BE2C (cell line): ENCODE measurements at regions not wholly inside any gene's neighbourhood (a gene's known extent, or its start where the extent isn't known, plus 50 kb on each side); places are given as distances from the start of the nearest gene placed in this dataset.

Experiments
- DNase-seq: peaks from one replicate; pipeline ENCODE4 v3.0.0-alpha.2; 2020
- H3K27me3 ChIP-seq: fragments of 250-450 bp; sonication (Bioruptor Pico); 2 replicates; pipeline ENCODE4 v1.5.1; 2020; ENCODE audit warnings: mild to moderate bottlenecking
- H3K36me3 ChIP-seq: fragments of 250-450 bp; sonication (Bioruptor Pico); 2 replicates; pipeline ENCODE4 v1.5.1; 2020; ENCODE audit warnings: mild to moderate bottlenecking
- H3K4me1 ChIP-seq: fragments of 250-450 bp; sonication (Bioruptor Pico); 2 replicates; pipeline ENCODE4 v1.5.1; 2020
- H3K4me3 ChIP-seq: 2 replicates; pipeline ENCODE4 v1.5.1; 2011; ENCODE audit warnings: low read depth, low read length
- H3K9me3 ChIP-seq: fragments of 250-450 bp; sonication (Bioruptor Pico); 2 replicates; pipeline ENCODE4 v1.5.1; 2020
- CTCF ChIP-seq: IDR thresholded peaks from 2 replicates; pipeline ENCODE4 v1.5.1; 2012; ENCODE audit warnings: mild to moderate bottlenecking, low read depth, low read length

- H3K9me3 ChIP-seq: no peaks in the 10 kb centered on the region
- no peak for DNase-seq
These were observed 166.4 kb upstream of the SFRP2 start for GRCh38 chr4:153955327-153955726.

GRCh38 chr4:153954654-153955053 is 165.8 kb upstream of the SFRP2 start:
- no peaks in the 10 kb centered on the region for H3K36me3 ChIP-seq
- H3K4me1 ChIP-seq: no peaks in the 10 kb centered on the region
- no peak for TF ChIP-seq CTCF
- no peaks in the 10 kb centered on the region for H3K9me3 ChIP-seq
- H3K4me3 ChIP-seq: no peak overlapping the region
- H3K27me3 ChIP-seq: no peaks in the 10 kb centered on the region
- no peak for DNase-seq

More at GRCh38 chr4:153955327-153955726, 166.4 kb upstream of the SFRP2 start:
- H3K4me1 ChIP-seq: no peaks in the 10 kb centered on the region
- H3K4me3 ChIP-seq: no peak overlapping the region
- H3K36me3 ChIP-seq: no peaks in the 10 kb centered on the region
- TF ChIP-seq CTCF: no peak
- H3K27me3 ChIP-seq: no peaks in the 10 kb centered on the region

- no peak overlapping the region for H3K4me3 ChIP-seq
- H3K27me3 ChIP-seq: no peaks in the 10 kb centered on the region
- H3K9me3 ChIP-seq: no peaks in the 10 kb centered on the region
- H3K4me1 ChIP-seq: no peaks in the 10 kb centered on the region
- TF ChIP-seq CTCF: no peak
- H3K36me3 ChIP-seq: no peaks in the 10 kb centered on the region
- DNase-seq: no peak
These were observed 161.5 kb upstream of the SFRP2 start for GRCh38 chr4:153950100-153950979.

GRCh38 chr4:153948041-153948440 is 159.2 kb upstream of the SFRP2 start:
- no peaks in the 10 kb centered on the region for H3K9me3 ChIP-seq
- no peaks in the 10 kb centered on the region for H3K36me3 ChIP-seq
- H3K4me1 ChIP-seq: no peaks in the 10 kb centered on the region
- no peaks in the 10 kb centered on the region for H3K27me3 ChIP-seq
- H3K4me3 ChIP-seq: no peak overlapping the region
- TF ChIP-seq CTCF: no peak
- no peak for DNase-seq

GRCh38 chr4:153947124-153947523 is 158.2 kb upstream of the SFRP2 start:
- Histone ChIP-seq H3K4me1 (no peaks in the 10 kb centered on the region), H3K36me3 (no peaks in the 10 kb centered on the region), H3K4me3 (no peak overlapping the region), H3K27me3 (no peaks in the 10 kb centered on the region), H3K9me3 (no peaks in the 10 kb centered on the region)
- no peak for TF ChIP-seq CTCF
- no peak for DNase-seq

- no peaks in the 10 kb centered on the region for H3K9me3 ChIP-seq
- no peak overlapping the region for H3K4me3 ChIP-seq
- DNase-seq: no peak
- TF ChIP-seq CTCF: no peak
- no peaks in the 10 kb centered on the region for H3K27me3 ChIP-seq
- no peaks in the 10 kb centered on the region for H3K4me1 ChIP-seq
- no peaks in the 10 kb centered on the region for H3K36me3 ChIP-seq
These were observed 156.8 kb upstream of the SFRP2 start for GRCh38 chr4:153945704-153946103.
